ENCODE measurements at regions not wholly inside any gene's neighbourhood (a gene's known extent, or its start where the extent isn't known, plus 50 kb on each side); places are given as distances from the start of the nearest gene placed in this dataset.

- DNase-seq: no peak
Measured at GRCh38 chr2:23199115-23199918, 185.7 kb upstream of the KLHL29 start.

- DNase-seq: no peak
Measured at GRCh38 chr2:23200068-23200786, 184.8 kb upstream of the KLHL29 start.

GRCh38 chr2:23200787-23201114 lies 184.2 kb upstream of the KLHL29 start:
- no peak for DNase-seq

- no peak for DNase-seq
Measured at GRCh38 chr2:23203383-23203782, 181.6 kb upstream of the KLHL29 start.

- no peak for DNase-seq
Measured at GRCh38 chr2:23204685-23205242, 180.2 kb upstream of the KLHL29 start.

DNA sequence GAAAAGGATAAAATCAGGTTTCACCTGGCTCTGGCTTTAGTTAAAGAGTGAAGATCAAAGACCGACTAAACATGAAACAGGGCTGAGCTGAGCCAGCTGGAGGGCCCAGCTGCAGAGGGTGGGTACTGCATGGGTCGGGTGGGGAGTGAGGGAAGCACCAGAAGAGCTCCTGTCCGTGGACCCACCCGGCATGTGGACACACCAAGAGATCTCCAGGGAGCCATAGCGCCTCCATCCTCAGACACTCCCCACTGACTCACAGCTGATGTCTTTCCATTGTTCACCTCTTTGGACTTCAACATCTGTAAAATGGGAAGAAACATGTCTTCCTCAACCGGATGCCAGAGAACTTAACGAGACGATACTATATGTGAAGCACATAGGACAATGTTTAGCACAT lies 178.3 kb upstream of the KLHL29 start:
- no peak for DNase-seq

DNA sequence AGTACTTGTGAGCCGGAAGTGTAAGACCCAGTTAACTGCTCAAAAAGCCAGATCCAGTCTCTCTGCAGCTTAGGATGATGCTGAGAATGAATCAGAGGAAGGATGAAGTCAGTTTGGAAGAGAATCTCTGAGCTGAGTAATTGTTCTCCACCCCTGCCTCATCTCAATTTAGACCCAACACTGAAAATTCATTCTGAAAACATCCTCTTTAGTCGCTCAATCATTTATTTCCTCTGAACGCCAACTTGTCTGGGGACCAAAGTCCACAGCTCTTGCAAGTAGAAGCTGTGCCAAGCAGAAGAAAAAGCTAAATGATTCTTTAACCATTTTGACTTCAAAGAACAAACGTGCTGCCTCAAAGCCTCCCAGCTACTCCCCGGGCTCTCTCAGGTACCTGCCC lies 177.1 kb upstream of the KLHL29 start:
- no peak for DNase-seq

- no peak for DNase-seq
Measured at GRCh38 chr2:23208339-23208738, 176.6 kb upstream of the KLHL29 start.

GRCh38 chr2:23209059-23209458 lies 175.9 kb upstream of the KLHL29 start:
- DNase-seq: no peak

DNA sequence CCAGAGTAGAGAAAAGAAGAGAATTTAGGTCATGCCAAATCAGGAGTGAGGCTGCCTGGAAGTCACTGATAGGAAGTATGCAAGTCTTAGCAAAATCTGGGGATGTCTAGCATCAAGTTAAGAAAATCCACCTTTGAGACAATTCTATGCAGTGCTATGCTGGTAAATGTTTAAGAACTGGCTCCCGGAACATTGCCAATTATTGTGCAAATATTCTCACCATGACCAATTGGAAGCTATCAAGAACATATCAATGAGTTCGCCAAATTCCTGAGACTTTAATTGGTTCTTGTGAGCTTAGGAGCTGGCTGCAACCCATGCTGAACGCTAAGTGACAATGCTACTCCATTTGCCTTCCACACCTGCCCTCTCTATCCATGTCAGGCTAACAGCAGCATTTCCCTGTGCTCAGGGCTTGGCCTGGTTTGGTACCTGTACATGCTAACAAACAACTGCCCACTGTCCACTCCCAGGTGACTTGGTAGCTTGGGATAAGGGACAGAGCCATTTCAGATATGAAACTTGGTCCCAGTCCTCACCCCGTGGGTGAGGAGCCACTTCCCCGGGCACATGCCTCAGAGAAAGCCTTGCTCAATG lies 172.9 kb upstream of the KLHL29 start:
- DNase-seq: no peak

GRCh38 chr2:23213196-23213595 lies 171.8 kb upstream of the KLHL29 start:
- no peak for DNase-seq

DNA sequence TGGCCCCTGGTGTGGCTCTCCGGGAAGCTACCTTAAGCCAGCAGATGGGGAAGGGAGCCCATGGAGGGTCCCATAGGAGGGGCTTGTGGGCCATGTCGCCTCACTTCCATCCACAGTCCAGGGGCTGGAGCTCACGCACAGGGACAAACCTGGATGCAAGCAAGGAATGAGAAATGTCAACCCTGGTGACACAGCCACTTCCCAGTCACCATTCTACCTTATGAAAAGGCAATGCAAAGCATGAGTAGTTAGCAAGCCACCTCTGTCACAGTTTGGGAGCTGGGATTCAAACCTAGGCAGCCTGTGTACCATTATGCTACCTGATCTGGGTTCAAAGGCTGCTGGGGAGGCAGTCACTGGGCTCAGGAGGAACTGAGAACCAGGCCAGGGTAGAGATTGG lies 170.0 kb upstream of the KLHL29 start:
- DNase-seq: no peak

DNA sequence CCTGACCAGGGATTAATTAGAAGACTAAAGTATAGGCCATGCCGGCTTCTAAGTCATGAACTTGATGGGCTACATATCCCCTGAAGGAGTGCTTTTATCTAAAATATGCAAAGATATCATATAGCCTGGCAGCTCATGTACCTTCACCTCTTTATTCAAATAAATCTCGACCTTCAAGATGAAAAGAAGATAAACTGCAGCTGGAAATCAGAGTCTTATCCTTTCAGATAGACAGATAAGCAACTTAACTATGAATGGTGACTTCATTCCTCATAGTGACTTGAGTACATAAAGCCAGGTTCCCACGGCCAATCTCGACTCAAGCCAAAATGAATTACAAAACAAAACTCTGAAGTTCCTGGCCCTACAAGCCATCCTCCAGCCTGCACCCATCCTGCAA lies 165.3 kb upstream of the KLHL29 start:
- no peak for DNase-seq

- no peak for DNase-seq
Measured at GRCh38 chr2:23220513-23221094, 164.4 kb upstream of the KLHL29 start.

- no peak for DNase-seq
Measured at GRCh38 chr2:23221236-23221635, 163.7 kb upstream of the KLHL29 start.

- no peak for DNase-seq
Measured at GRCh38 chr2:23221901-23222300, 163.1 kb upstream of the KLHL29 start.

- DNase-seq: no peak
Measured at GRCh38 chr2:23230885-23231284, 154.1 kb upstream of the KLHL29 start.

DNA sequence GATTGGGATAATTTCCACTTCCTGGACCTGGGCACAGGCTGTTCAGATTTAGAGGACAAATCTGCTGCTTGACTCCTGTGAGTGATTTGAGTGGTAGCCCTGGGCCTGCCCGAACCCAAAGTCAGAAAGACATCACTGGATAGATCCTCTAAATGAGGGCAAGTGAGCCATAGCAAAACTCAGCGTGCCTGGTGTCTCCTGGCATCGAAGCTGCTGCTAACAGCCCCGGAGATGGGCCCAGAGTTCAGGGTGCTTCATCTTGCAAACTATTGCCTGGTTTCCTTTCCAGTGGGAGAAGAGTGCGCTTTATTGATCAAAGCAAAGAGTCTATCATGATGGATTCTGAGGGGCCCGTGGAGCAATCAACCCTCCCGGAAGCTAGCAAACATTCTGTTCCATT lies 153.1 kb upstream of the KLHL29 start:
- no peak for DNase-seq

- DNase-seq: no peak
Measured at GRCh38 chr2:23235292-23235691, 149.7 kb upstream of the KLHL29 start.

GRCh38 chr2:23235736-23236135 lies 149.2 kb upstream of the KLHL29 start:
- no peak for DNase-seq

- no peak for DNase-seq
Measured at GRCh38 chr2:23237147-23237546, 147.8 kb upstream of the KLHL29 start.

DNA sequence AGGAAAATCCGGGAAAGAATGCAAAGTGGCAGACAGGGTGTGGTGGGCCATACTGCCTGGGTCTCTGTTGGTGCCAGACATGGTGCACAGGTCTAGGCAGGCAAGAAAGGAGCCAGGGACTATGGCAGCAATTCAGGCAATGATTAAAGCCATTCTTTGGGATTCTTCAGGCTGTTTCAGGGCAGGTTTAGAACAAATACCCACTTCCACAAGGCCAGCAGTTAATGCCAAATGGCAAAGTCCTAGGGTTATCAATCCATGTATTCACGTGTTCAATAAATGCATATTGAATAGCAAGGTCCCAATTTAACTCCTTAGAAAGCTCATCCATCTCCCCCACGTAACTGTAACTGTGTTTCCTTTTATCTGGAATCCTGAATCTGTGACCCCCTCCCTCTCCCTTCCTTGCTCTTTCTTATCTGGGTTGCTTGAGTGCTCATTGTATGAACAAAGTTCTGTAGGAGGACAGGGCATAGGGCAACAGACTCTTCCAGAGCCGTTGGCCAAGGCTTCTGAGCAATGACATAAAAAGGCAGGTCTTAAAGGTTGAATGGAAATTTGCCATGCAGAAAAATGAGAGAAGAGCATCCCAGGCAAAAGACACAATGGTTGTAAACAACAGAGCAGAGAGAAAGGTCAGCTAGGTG lies 146.8 kb upstream of the KLHL29 start:
- DNase-seq: no peak

DNA sequence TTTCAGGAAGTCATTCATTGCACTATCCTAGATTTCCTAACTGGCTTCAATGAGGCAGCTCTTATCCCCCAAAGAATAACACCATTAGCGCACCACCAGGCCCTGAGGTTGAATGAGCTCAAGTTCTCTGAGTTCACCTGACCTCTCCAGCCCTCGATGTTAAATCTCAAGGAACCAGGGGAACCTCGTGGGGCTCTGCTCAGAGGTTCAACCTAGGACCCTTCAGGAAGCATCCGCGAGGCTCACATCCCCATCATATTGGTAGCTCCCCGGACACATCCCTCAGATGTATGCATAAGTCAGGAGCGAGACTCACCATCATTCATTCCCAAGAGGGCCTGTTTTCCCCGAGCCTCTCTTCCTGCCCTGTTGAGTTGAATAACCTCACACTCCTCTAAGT lies 145.6 kb upstream of the KLHL29 start:
- DNase-seq: no peak
